GM12875 (cell line): ENCODE measurements at regions not wholly inside any gene's neighbourhood (a gene's known extent, or its start where the extent isn't known, plus 50 kb on each side); places are given as distances from the start of the nearest gene placed in this dataset.

ENCODE experiments used
- H3K4me3 ChIP-seq: one replicate; pipeline ENCODE4 v1.5.1; 2011; ENCODE audit warnings: low read depth, low read length, control low read depth
- TF ChIP-seq, protein P1 (sequence below): IDR thresholded peaks from 2 replicates; pipeline ENCODE4 v1.5.1; 2011; ENCODE audit warnings: low read depth, mild to moderate bottlenecking, control low read depth, inconsistent platforms, low read length, moderate library complexity, borderline replicate concordance; ENCODE audit not compliant: insufficient read depth

GRCh38 chr2:8541223-8541622, 140.6 kb upstream of the ID2 start:
- TF ChIP-seq, protein P1, sequence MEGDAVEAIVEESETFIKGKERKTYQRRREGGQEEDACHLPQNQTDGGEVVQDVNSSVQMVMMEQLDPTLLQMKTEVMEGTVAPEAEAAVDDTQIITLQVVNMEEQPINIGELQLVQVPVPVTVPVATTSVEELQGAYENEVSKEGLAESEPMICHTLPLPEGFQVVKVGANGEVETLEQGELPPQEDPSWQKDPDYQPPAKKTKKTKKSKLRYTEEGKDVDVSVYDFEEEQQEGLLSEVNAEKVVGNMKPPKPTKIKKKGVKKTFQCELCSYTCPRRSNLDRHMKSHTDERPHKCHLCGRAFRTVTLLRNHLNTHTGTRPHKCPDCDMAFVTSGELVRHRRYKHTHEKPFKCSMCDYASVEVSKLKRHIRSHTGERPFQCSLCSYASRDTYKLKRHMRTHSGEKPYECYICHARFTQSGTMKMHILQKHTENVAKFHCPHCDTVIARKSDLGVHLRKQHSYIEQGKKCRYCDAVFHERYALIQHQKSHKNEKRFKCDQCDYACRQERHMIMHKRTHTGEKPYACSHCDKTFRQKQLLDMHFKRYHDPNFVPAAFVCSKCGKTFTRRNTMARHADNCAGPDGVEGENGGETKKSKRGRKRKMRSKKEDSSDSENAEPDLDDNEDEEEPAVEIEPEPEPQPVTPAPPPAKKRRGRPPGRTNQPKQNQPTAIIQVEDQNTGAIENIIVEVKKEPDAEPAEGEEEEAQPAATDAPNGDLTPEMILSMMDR: no peak
- H3K4me3 ChIP-seq: no peak overlapping the region

DNA sequence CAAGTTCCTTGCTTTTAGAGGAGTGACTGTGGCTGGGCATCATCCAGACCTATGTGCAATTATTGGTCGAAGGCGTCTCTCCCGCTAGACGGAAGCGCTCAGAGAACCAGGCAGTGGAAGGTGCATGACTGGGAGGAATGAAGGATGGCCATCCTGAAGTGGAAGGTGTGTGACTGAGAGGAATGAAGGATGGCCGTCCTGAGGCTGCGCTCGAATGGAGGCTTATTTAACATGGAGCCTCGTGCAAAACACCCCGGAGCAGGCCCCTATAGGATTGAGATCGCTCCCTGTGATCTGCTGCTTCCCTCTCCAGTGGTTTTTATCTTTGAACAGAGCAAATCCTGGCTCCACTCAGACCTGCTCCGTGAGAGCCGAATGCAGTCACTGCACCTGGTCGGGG, 140.2 kb upstream of the ID2 start:
- TF ChIP-seq, protein P1: no peak
- H3K4me3 ChIP-seq: no peak overlapping the region

DNA sequence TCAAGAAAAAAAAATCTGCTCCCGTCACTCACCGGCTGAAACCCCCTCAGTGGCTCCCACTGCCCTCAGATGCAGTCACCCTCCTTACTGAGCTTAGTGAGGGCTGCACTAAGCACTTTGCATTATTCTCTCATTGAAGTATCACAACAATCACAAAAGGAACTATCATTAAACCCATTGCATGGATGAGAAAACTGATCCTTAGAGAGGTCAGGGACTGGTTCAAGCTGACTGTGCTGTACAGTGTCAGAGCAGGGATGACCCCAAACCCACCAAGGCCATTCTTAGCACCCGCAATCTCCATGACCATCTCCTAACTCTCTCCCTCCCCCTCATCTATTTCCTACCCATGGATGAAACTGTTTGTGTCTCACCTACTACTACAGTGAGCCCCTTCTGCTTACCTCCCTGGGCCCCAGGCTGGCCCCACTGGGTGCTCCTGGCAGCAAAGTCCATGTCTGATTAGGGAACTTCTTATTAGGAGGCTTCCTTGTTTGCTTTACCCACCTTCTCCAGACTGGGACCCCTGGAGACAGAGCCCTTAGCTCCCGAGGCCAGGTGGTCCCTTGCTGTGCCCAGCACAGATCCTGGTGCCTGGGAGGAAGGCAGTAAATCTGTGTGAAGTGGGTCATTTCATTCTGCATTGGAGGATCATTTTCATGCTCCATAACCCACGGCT, 139.3 kb upstream of the ID2 start:
- TF ChIP-seq, protein P1: no peak
- no peak overlapping the region for H3K4me3 ChIP-seq

- TF ChIP-seq, protein P1: no peak
- no peak overlapping the region for H3K4me3 ChIP-seq
Observed at GRCh38 chr2:8543060-8543382, 138.8 kb upstream of the ID2 start.

GRCh38 chr2:8543383-8544170, 138.3 kb upstream of the ID2 start:
- TF ChIP-seq, protein P1: no peak
- H3K4me3 ChIP-seq: no peak overlapping the region

GRCh38 chr2:8544171-8544785, 137.6 kb upstream of the ID2 start:
- TF ChIP-seq, protein P1: no peak
- no peak overlapping the region for H3K4me3 ChIP-seq
